OCI-LY7 (cell line): ENCODE measurements at regions not wholly inside any gene's neighbourhood (a gene's known extent, or its start where the extent isn't known, plus 50 kb on each side); places are given as distances from the start of the nearest gene placed in this dataset.
"Not testable (repeated sequence)": the region's sequence is repeated elsewhere in the genome, so short reads cannot be mapped to it uniquely, and the experiment has no call there.

Experiments
- BruUV-seq: library from RNA; stranded (reverse); fragments of 400-500 nt; replicated peaks from 2 replicates; lab custom pipeline; 2021; lab: Mats Ljungman, UMichigan
- CTCF ChIA-PET: fragments of 300-600 bp; sonication (Branson Sonifier 250); formaldehyde crosslinking; loops from one replicate; lab custom pipeline; 2022; ENCODE audit warnings: antibody characterized with exemption; ENCODE audit not compliant: unreplicated experiment; lab: Charles Lee
- POLR2A ChIA-PET: fragments of 300-600 bp; sonication (Branson Sonifier 250); formaldehyde crosslinking; loops from one replicate; lab custom pipeline; 2022; ENCODE audit warnings: antibody characterized with exemption; lab: Charles Lee
- DNase-seq: peaks from one replicate; pipeline ENCODE4 v3.0.0-alpha.2; 2015; ENCODE audit warnings: low spot score
- H2AFZ ChIP-seq: fragments of 200-600 bp; sonication (generic), shearing (Covaris generic); 2 replicates; pipeline ENCODE4 v1.6.1; 2014; ENCODE audit warnings: mild to moderate bottlenecking, antibody characterized with exemption, low read length, moderate library complexity
- H3K27ac ChIP-seq: fragments of 200-600 bp; sonication (generic); 2 replicates; pipeline ENCODE4 v1.5.1; 2014; ENCODE audit warnings: mixed run types, low read depth, mild to moderate bottlenecking, moderate library complexity, low read length, inconsistent platforms; ENCODE audit not compliant: poor library complexity, severe bottlenecking
- H3K36me3 ChIP-seq: fragments of 200-600 bp; sonication (generic); 2 replicates; pipeline ENCODE4 v1.6.1; 2014; ENCODE audit warnings: mild to moderate bottlenecking, antibody characterized with exemption, low read length, moderate library complexity, mixed read lengths; ENCODE audit not compliant: insufficient read depth
- H3K4me1 ChIP-seq: fragments of 200-600 bp; sonication (generic); 2 replicates; pipeline ENCODE4 v1.5.1; 2014; ENCODE audit warnings: mild to moderate bottlenecking, low read length; ENCODE audit not compliant: insufficient read depth, poor library complexity, severe bottlenecking
- H3K4me2 ChIP-seq: fragments of 200-600 bp; sonication (generic); 2 replicates; pipeline ENCODE4 v1.6.1; 2014; ENCODE audit warnings: mild to moderate bottlenecking, low read length
- H3K4me3 ChIP-seq: fragments of 200-600 bp; sonication (generic); 2 replicates; pipeline ENCODE4 v1.5.1; 2014; ENCODE audit warnings: mild to moderate bottlenecking, low read depth, low read length; ENCODE audit not compliant: poor library complexity, severe bottlenecking
- H3K79me2 ChIP-seq: fragments of 200-600 bp; sonication (generic); 2 replicates; pipeline ENCODE4 v1.6.1; 2016; ENCODE audit warnings: low read depth, mild to moderate bottlenecking, low read length, moderate library complexity, mixed read lengths; ENCODE audit not compliant: insufficient read depth
- H3K9me2 ChIP-seq: fragments of 200-600 bp; sonication (generic); 2 replicates; pipeline ENCODE4 v1.6.1; 2016; ENCODE audit warnings: mild to moderate bottlenecking, low read length, mixed read lengths; ENCODE audit not compliant: insufficient read depth
- H3K9me3 ChIP-seq: fragments of 200-600 bp; sonication (generic); 2 replicates; pipeline ENCODE4 v1.6.1; 2014; ENCODE audit warnings: mild to moderate bottlenecking, mixed run types, low read length, mixed read lengths
- H4K20me1 ChIP-seq: fragments of 200-600 bp; sonication (generic); 2 replicates; pipeline ENCODE4 v1.6.1; 2014; ENCODE audit warnings: mild to moderate bottlenecking, antibody characterized with exemption, low read length, moderate library complexity, mixed read lengths; ENCODE audit not compliant: insufficient read depth
- CTCF ChIP-seq: fragments of 200-600 bp; sonication (generic); conservative IDR thresholded peaks from 2 replicates; pipeline ENCODE4 v1.5.1; 2014; ENCODE audit warnings: mild to moderate bottlenecking, antibody characterized with exemption, low read length, moderate library complexity, mixed read lengths
- EZH2phosphoT487 ChIP-seq: fragments of 200-600 bp; sonication (generic); IDR thresholded peaks from 2 replicates; pipeline ENCODE4 v1.6.1; 2018; ENCODE audit warnings: low read depth, borderline replicate concordance, mild to moderate bottlenecking, mixed run types, antibody characterized with exemption, low read length, moderate library complexity, mixed read lengths
- intact Hi-C: fragments of 100-400 bp; cut with micrococcal nuclease; formaldehyde crosslinking; loops from one replicate; pipeline ENCODE4 v1.10.0; 2022; ENCODE audit not compliant: unreplicated experiment

- intact Hi-C loops = no loop called here
- DNase-seq = no peak
- H3K4me2 ChIP-seq = no peak overlapping the region
- BruUV-seq = no TSS peak
- H3K4me1 ChIP-seq = no peaks in the 10 kb centered on the region
- H3K27ac ChIP-seq = no peak overlapping the region
- no peaks in the 10 kb centered on the region for H4K20me1 ChIP-seq
- H3K4me3 ChIP-seq = no peak overlapping the region
- no peaks in the 10 kb centered on the region for H3K9me2 ChIP-seq
- H3K36me3 ChIP-seq = no peaks in the 10 kb centered on the region
- H2AFZ ChIP-seq = no peak overlapping the region
- TF ChIP-seq EZH2phosphoT487 (no peak), CTCF (no peak)
- CTCF ChIA-PET = no interaction called here
- POLR2A ChIA-PET = interaction anchor here (0.7 kb wide), 2 partner anchors 374 to 598 kb away, joined by 3 read pairs; no protein-coding TSS in a partner anchor
- H3K79me2 ChIP-seq = no peaks in the 10 kb centered on the region
- H3K9me3 ChIP-seq = peaks cover 15% of the 10 kb centered on the region
Observed at GRCh38 chr20:47917549-47918070, 132.3 kb upstream of the SULF2 start.

GRCh38 chr20:47915495-47915894 is 130.2 kb upstream of the SULF2 start:
- Histone ChIP-seq H3K36me3 (no peaks in the 10 kb centered on the region), H3K9me3 (peaks cover 15% of the 10 kb centered on the region), H3K27ac (no peak overlapping the region), H4K20me1 (no peaks in the 10 kb centered on the region), H3K4me2 (no peak overlapping the region), H2AFZ (no peak overlapping the region), H3K4me1 (no peaks in the 10 kb centered on the region), H3K9me2 (no peaks in the 10 kb centered on the region), H3K79me2 (no peaks in the 10 kb centered on the region), H3K4me3 (no peak overlapping the region)
- TF ChIP-seq EZH2phosphoT487 (no peak), CTCF (no peak)
- ChIA-PET POLR2A (no interaction called here), CTCF (no interaction called here)
- intact Hi-C loops = no loop called here
- DNase-seq = no peak
- no TSS peak for BruUV-seq

- Histone ChIP-seq H3K9me3 (peaks cover 15% of the 10 kb centered on the region), H3K79me2 (no peaks in the 10 kb centered on the region), H2AFZ (no peak overlapping the region), H3K4me2 (no peak overlapping the region), H3K9me2 (no peaks in the 10 kb centered on the region), H4K20me1 (no peaks in the 10 kb centered on the region), H3K4me3 (no peak overlapping the region), H3K27ac (no peak overlapping the region), H3K4me1 (no peaks in the 10 kb centered on the region), H3K36me3 (no peaks in the 10 kb centered on the region)
- BruUV-seq = no TSS peak
- intact Hi-C loops = no loop called here
- TF ChIP-seq CTCF (no peak), EZH2phosphoT487 (no peak)
- ChIA-PET POLR2A (interaction anchor here (1.0 kb wide), 1 partner anchor 19 kb away, joined by 4 read pairs; no protein-coding TSS in a partner anchor), CTCF (no interaction called here)
- no peak for DNase-seq
Observed at GRCh38 chr20:47914792-47915191, 129.5 kb upstream of the SULF2 start.

GRCh38 chr20:47912786-47913501 is 127.7 kb upstream of the SULF2 start:
- H3K4me3 ChIP-seq, DNase-seq, H3K9me2 ChIP-seq, CTCF ChIA-PET, H3K4me2 ChIP-seq, H3K79me2 ChIP-seq, H3K36me3 ChIP-seq, BruUV-seq, H3K27ac ChIP-seq, H4K20me1 ChIP-seq, H3K4me1 ChIP-seq, H2AFZ ChIP-seq, POLR2A ChIA-PET, intact Hi-C loops: not testable (repeated sequence)
- peaks cover 12% of the 10 kb centered on the region for H3K9me3 ChIP-seq
